Bronchial epithelial cell (primary cell): ENCODE measurements at regions not wholly inside any gene's neighbourhood (a gene's known extent, or its start where the extent isn't known, plus 50 kb on each side); places are given as distances from the start of the nearest gene placed in this dataset.

Experiments used
- DNase-seq: peaks from one replicate; pipeline ENCODE4 v3.0.0-alpha.2; 2010; ENCODE audit warnings: low read depth
- FAIRE-seq: peaks from 2 replicates; lab custom pipeline; 2011; peaks lifted over from hg19 to GRCh38; lab: Jason Lieb, UNC
- H3K27me3 ChIP-seq: 2 replicates; pipeline ENCODE4 v1.5.1; 2011; ENCODE audit warnings: low read length; ENCODE audit not compliant: control insufficient read depth, insufficient read depth
- H3K36me3 ChIP-seq: 2 replicates; pipeline ENCODE4 v1.5.1; 2011; ENCODE audit warnings: low read length; ENCODE audit not compliant: control insufficient read depth, insufficient read depth
- H3K4me3 ChIP-seq: 2 replicates; pipeline ENCODE4 v1.5.1; 2011; ENCODE audit warnings: mild to moderate bottlenecking, low read depth, low read length, control low read depth
- CTCF ChIP-seq: IDR thresholded peaks from 2 replicates; pipeline ENCODE4 v1.5.1; 2011; ENCODE audit warnings: mild to moderate bottlenecking, moderate library complexity, low read length, control low read depth, inconsistent platforms; ENCODE audit not compliant: insufficient read depth, severe bottlenecking

DNA sequence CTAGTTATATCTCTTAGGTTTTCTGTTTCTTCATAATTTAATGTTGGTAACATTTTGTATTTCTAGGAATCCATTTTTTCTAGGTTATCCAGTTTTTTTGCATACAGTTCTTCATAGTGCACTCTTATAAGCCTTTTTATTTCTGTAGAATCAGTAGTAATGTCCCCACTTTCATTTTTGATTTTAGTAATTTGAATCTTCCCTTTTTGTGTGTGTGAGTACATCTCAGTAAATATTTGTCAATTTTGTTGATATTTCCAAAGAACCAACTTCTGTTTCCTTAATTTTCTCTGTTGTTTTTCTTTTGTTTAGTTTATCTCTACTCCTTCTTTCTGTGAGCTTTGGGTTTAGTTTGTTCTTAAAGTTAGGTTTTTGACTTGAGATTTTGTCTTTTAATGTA is 507.3 kb upstream of the RGS6 start:
- no peak for TF ChIP-seq CTCF
- Histone ChIP-seq H3K27me3 (no peaks in the 10 kb centered on the region), H3K4me3 (no peak overlapping the region), H3K36me3 (no peaks in the 10 kb centered on the region)
- DNase-seq (no peak), FAIRE-seq (no peak)

DNA sequence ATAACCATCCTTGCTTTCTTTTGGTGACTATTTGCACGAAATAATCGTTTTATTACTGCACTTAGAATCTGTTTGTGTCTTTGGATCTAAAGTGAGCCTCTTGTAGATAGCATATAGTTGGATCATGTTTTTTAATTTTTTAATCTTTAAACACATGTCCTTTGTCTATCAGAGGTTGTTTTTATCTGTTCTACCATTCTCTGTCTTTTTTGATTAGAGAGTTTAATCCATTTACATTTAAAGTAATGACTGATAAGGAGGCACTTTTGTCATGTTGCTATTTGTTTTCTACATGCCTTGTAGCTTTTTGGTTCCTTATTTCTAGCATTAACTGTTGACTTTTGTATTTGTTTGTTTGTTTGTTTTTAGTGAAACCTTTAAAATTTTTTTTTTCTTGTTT is 506.2 kb upstream of the RGS6 start:
- no peak overlapping the region for H3K4me3 ChIP-seq
- FAIRE-seq (no peak), DNase-seq (no peak)
- no peaks in the 10 kb centered on the region for H3K36me3 ChIP-seq
- no peak for TF ChIP-seq CTCF
- H3K27me3 ChIP-seq = no peaks in the 10 kb centered on the region

DNA sequence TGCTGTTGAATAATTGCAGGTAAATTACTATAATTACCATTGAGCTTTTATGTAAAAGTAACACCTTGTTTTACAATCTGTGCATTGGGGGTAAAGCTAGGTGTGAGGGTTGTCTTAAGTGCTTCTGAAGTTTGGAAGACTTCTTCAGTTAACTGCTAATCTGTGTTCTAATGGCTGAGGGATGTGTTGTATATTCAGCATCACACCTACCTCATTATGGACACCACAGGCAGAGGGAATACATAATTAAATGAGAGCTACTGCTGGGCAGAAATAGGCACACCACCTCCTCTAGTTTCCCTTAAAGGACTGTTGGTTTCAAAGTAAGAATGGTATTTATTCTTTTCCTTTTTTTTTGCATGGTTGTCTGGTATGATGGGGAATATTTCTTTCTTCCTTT is 502.3 kb upstream of the RGS6 start:
- DNase-seq (no peak), FAIRE-seq (no peak)
- no peak for TF ChIP-seq CTCF
- Histone ChIP-seq H3K4me3 (no peak overlapping the region), H3K27me3 (no peaks in the 10 kb centered on the region), H3K36me3 (peaks cover 1% of the 10 kb centered on the region)

DNA sequence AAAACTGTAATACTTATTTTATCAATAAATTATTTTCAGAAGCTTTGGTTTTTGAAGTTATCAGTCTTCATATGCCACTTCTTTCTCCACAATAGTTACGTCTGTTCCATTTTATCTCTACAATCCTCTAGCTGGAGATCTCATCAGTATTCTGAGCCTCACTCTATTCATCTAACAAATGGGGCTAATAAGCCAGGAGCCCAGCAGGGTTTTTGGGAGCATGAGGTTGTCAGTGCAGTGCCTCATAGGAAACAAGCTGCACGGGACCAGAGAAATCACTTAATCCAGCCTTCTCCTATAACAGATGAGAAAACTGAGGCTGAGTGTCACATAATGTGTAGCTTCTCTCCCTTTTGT is 501.9 kb upstream of the RGS6 start:
- FAIRE-seq = no peak
- H3K36me3 ChIP-seq = peaks cover 1% of the 10 kb centered on the region
- H3K27me3 ChIP-seq = no peaks in the 10 kb centered on the region
- no peak for DNase-seq
- no peak for TF ChIP-seq CTCF
- no peak overlapping the region for H3K4me3 ChIP-seq

GRCh38 chr14:71430678-71431376 is 501.4 kb upstream of the RGS6 start:
- H3K4me3 ChIP-seq = no peak overlapping the region
- H3K27me3 ChIP-seq = no peaks in the 10 kb centered on the region
- peaks cover 1% of the 10 kb centered on the region for H3K36me3 ChIP-seq
- FAIRE-seq (no peak), DNase-seq (no peak)
- TF ChIP-seq CTCF = no peak
